HepG2 (cell line): ENCODE measurements at regions not wholly inside any gene's neighbourhood (a gene's known extent, or its start where the extent isn't known, plus 50 kb on each side); places are given as distances from the start of the nearest gene placed in this dataset.

ENCODE experiments used
- ARID2 ChIP-seq: sonication (generic); formaldehyde crosslinking; IDR thresholded peaks from 2 replicates; pipeline ENCODE4 v1.8.1; 2022; ENCODE audit warnings: mild to moderate bottlenecking, missing genetic modification reagents, borderline replicate concordance
- ATF7 ChIP-seq, 2 experiments: fragments of 450-650 bp in 1 of 2; sonication (generic) in 1 of 2; formaldehyde crosslinking in 1 of 2; IDR thresholded peaks; 2 replicates each; pipeline versions ENCODE4 v1.4.0 to v1.6.1; 2016 to 2020; ENCODE audit warnings: antibody characterized with exemption in 1 of 2, mild to moderate bottlenecking in 1 of 2, missing genetic modification reagents in 1 of 2
- ESRRA ChIP-seq: sonication (generic); formaldehyde crosslinking; IDR thresholded peaks from 2 replicates; pipeline ENCODE4 v1.5.1; 2020; ENCODE audit warnings: mild to moderate bottlenecking, low read depth, missing genetic modification reagents
- MEF2D ChIP-seq: sonication (generic); formaldehyde crosslinking; IDR thresholded peaks from 2 replicates; pipeline ENCODE4 v1.5.1; 2020; ENCODE audit warnings: mild to moderate bottlenecking, missing genetic modification reagents
- POLR2A ChIP-seq, 2 experiments: IDR thresholded peaks; 2 replicates each; pipeline ENCODE4 v1.6.1; 2011; ENCODE audit warnings: low read depth in 2 of 2, low read length in 2 of 2, mild to moderate bottlenecking in 1 of 2, moderate library complexity in 1 of 2; ENCODE audit not compliant: insufficient read depth in 1 of 2
- POLR2G ChIP-seq: fragments of 200-400 bp; formaldehyde crosslinking; IDR thresholded peaks from 2 replicates; pipeline ENCODE4 v1.6.1; 2018; ENCODE audit warnings: mild to moderate bottlenecking, low read depth, low read length, moderate library complexity
- PTBP1 ChIP-seq: fragments of 200-400 bp; formaldehyde crosslinking; IDR thresholded peaks from 2 replicates; pipeline ENCODE4 v1.6.1; 2018; ENCODE audit warnings: low read length, low read depth; ENCODE audit not compliant: poor library complexity, severe bottlenecking
- RAD21 ChIP-seq: fragments of 450-650 bp; formaldehyde crosslinking; IDR thresholded peaks from 2 replicates; pipeline ENCODE4 v1.5.0; 2020; ENCODE audit warnings: mild to moderate bottlenecking
- ZNF446 ChIP-seq: sonication (generic); formaldehyde crosslinking; IDR thresholded peaks from 2 replicates; pipeline ENCODE4 v1.5.0; 2020; ENCODE audit warnings: mild to moderate bottlenecking, missing genetic modification reagents
- TF ChIP-seq, protein P1 (sequence below): sonication (generic); formaldehyde crosslinking; IDR thresholded peaks from 2 replicates; pipeline ENCODE4 v1.5.0; 2020; ENCODE audit warnings: mild to moderate bottlenecking, missing genetic modification reagents, moderate library complexity

DNA sequence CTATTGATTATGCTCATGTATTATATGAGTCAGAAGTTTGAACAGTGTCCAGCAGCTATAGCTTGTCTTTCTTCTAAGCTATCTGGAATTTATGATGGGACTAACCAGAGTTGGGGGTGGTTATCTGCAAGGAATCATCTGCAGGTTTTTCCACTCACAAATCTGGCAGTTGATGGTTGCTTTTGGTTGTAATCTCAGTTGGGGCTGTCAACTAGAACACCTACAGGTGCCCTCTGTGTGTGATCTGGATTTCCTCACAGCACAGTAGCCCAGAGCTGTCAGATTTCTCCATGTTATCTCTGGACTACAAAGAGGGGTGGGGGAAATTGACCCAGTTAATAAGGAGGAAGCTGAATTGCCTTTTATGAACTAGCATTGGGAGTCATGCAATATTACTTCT lies 51.4 kb upstream of the MAP9 start:
- TF ChIP-seq POLR2G, result no peak
- no peak for TF ChIP-seq RAD21 (CRISPR knock-in tag)
- TF ChIP-seq PTBP1, result no peak
- TF ChIP-seq ESRRA (CRISPR knock-in tag), result no peak
- TF ChIP-seq POLR2A (IDR thresholded peaks at IDR 0.05; ENCODE audit: insufficient read depth in 1 of 2, low read depth in 2 of 2, low read length in 2 of 2), result no peak
- no peak for TF ChIP-seq ATF7 (IDR thresholded peaks at IDR 0.05)
- TF ChIP-seq ATF7 (CRISPR knock-in tag; IDR thresholded peaks at IDR 0.05), result no peak
- TF ChIP-seq, protein P1, sequence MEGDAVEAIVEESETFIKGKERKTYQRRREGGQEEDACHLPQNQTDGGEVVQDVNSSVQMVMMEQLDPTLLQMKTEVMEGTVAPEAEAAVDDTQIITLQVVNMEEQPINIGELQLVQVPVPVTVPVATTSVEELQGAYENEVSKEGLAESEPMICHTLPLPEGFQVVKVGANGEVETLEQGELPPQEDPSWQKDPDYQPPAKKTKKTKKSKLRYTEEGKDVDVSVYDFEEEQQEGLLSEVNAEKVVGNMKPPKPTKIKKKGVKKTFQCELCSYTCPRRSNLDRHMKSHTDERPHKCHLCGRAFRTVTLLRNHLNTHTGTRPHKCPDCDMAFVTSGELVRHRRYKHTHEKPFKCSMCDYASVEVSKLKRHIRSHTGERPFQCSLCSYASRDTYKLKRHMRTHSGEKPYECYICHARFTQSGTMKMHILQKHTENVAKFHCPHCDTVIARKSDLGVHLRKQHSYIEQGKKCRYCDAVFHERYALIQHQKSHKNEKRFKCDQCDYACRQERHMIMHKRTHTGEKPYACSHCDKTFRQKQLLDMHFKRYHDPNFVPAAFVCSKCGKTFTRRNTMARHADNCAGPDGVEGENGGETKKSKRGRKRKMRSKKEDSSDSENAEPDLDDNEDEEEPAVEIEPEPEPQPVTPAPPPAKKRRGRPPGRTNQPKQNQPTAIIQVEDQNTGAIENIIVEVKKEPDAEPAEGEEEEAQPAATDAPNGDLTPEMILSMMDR, result no peak
- no peak for TF ChIP-seq ZNF446
- TF ChIP-seq MEF2D (CRISPR knock-in tag), result no peak
- TF ChIP-seq ARID2 (CRISPR knock-in tag), result no peak
